ENCODE measurements at regions not wholly inside any gene's neighbourhood (a gene's known extent, or its start where the extent isn't known, plus 50 kb on each side); places are given as distances from the start of the nearest gene placed in this dataset.

- no peak for TF ChIP-seq CTCF (IDR thresholded peaks at IDR 0.05)
- TF ChIP-seq POLR2A (IDR thresholded peaks at IDR 0.05) = no peak
These were observed 75.3 kb upstream of the IL6 start for GRCh38 chr7:22651534-22652243.
